Parathyroid adenoma (tissue), 2 donors: ENCODE measurements at regions not wholly inside any gene's neighbourhood (a gene's known extent, or its start where the extent isn't known, plus 50 kb on each side); places are given as distances from the start of the nearest gene placed in this dataset.

ENCODE experiments used
- H2AFZ ChIP-seq: fragments of 300-600 bp; sonication (generic); one replicate; pipeline ENCODE4 v1.7.0; 2017; ENCODE audit warnings: antibody characterized with exemption, mild to moderate bottlenecking
- H3K27ac ChIP-seq: fragments of 300-600 bp; sonication (generic); one replicate; pipeline ENCODE4 v1.7.0; 2017
- H3K27me3 ChIP-seq: fragments of 300-600 bp; sonication (generic); one replicate; pipeline ENCODE4 v1.7.0; 2017; ENCODE audit warnings: low read length; ENCODE audit not compliant: control insufficient read depth, insufficient read depth
- H3K36me3 ChIP-seq: fragments of 300-600 bp; sonication (generic); one replicate; pipeline ENCODE4 v1.7.0; 2017; ENCODE audit warnings: low read length; ENCODE audit not compliant: control insufficient read depth, insufficient read depth
- H3K4me1 ChIP-seq: fragments of 300-600 bp; sonication (generic); one replicate; pipeline ENCODE4 v1.7.0; 2017; ENCODE audit warnings: control low read depth
- H3K4me2 ChIP-seq: fragments of 300-600 bp; sonication (generic); one replicate; pipeline ENCODE4 v1.7.0; 2017; ENCODE audit warnings: low read length
- H3K4me3 ChIP-seq: fragments of 300-600 bp; sonication (generic); one replicate; pipeline ENCODE4 v1.7.0; 2017; ENCODE audit warnings: low read depth, low read length
- H3K79me2 ChIP-seq: fragments of 300-600 bp; sonication (generic); one replicate; pipeline ENCODE4 v1.7.0; 2017; ENCODE audit warnings: control low read depth
- H3K9ac ChIP-seq: fragments of 300-600 bp; sonication (generic); one replicate; pipeline ENCODE4 v1.7.0; 2017; ENCODE audit warnings: mild to moderate bottlenecking
- H3K9me3 ChIP-seq: fragments of 300-600 bp; sonication (generic); one replicate; pipeline ENCODE4 v1.7.0; 2017; ENCODE audit warnings: low read length; ENCODE audit not compliant: control insufficient read depth
- TF ChIP-seq, protein P1 (sequence below): fragments of 300-600 bp; sonication (generic); IDR thresholded peaks from one replicate; pipeline ENCODE4 v1.7.0; 2017; ENCODE audit warnings: antibody characterized with exemption, mild to moderate bottlenecking
- donor health status: primary hyperparathyroidism.

DNA sequence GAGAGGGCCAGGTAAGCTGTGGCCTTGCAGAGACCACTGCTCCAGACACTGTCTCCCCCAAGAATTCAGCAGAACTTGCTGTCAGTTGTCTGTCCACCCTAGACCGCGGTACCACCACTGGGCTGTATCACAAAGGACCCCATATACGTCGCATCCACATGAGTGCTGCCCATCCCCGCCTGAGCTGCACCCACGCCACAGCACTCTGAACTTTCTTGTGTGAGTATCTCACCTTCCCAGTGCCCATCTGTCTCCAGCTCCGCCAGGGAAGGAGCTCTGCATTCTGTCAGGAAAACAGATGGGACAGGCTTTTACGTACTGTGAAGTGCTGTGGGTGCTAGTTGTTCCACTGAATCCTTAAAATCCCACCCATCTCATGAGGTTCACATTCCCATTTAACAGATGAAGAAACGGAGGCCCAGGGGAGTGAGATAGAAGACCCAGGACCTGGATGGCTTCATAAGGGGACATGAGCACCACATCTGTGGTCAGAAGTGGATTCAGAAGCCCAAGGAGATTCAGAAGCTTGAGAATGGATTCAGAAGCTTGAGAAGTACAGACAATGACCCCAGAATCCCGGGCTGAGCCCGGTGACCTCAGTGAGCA lies 102.5 kb upstream of the ZMIZ1 start:
- no peaks in the 10 kb centered on the region for H3K36me3 ChIP-seq
- TF ChIP-seq, protein P1, sequence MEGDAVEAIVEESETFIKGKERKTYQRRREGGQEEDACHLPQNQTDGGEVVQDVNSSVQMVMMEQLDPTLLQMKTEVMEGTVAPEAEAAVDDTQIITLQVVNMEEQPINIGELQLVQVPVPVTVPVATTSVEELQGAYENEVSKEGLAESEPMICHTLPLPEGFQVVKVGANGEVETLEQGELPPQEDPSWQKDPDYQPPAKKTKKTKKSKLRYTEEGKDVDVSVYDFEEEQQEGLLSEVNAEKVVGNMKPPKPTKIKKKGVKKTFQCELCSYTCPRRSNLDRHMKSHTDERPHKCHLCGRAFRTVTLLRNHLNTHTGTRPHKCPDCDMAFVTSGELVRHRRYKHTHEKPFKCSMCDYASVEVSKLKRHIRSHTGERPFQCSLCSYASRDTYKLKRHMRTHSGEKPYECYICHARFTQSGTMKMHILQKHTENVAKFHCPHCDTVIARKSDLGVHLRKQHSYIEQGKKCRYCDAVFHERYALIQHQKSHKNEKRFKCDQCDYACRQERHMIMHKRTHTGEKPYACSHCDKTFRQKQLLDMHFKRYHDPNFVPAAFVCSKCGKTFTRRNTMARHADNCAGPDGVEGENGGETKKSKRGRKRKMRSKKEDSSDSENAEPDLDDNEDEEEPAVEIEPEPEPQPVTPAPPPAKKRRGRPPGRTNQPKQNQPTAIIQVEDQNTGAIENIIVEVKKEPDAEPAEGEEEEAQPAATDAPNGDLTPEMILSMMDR, result no peak
- H3K27ac ChIP-seq, result no peak overlapping the region
- no peak overlapping the region for H3K4me3 ChIP-seq
- H3K9ac ChIP-seq, result no peak overlapping the region
- no peaks in the 10 kb centered on the region for H3K27me3 ChIP-seq
- peaks cover 29% of the 10 kb centered on the region for H3K79me2 ChIP-seq
- H3K9me3 ChIP-seq, result no peaks in the 10 kb centered on the region
- H2AFZ ChIP-seq, result no peak overlapping the region
- H3K4me2 ChIP-seq, result no peak overlapping the region
- peaks cover 38% of the 10 kb centered on the region for H3K4me1 ChIP-seq

DNA sequence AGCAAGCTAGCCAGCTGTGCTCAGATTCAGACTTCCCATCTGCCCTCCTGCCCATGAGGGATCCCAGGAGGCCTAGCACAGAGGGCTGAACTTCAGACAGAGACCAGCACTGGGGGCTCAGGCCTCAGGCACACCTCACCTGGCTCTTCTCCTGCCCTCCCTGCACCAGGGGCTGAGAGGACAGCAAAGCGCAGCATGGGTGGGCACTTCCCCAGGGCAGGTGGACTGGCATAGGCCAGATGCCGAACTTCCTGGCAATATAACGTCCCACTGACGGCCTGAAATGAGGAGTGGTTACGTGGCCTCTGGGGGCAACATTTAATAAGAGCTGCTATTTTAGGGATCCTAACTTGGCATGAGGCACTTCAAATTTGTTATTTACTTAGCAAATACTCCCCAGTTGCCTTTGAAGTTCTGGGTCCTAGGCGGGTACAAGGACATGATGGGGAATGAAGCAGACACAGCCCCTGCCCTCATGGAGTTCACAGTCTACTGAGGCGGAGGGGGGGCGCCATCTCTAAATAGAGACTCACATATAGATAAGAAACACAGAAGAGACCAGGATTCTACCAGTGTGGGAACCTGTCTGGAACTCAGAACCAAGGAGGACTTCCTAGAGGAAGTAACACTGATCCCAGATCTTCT lies 101.8 kb upstream of the ZMIZ1 start:
- Histone ChIP-seq H3K9ac (no peak overlapping the region), H2AFZ (no peak overlapping the region), H3K36me3 (no peaks in the 10 kb centered on the region), H3K9me3 (no peaks in the 10 kb centered on the region), H3K4me2 (no peak overlapping the region), H3K4me1 (peaks cover 44% of the 10 kb centered on the region), H3K27ac (no peak overlapping the region), H3K27me3 (no peaks in the 10 kb centered on the region), H3K4me3 (no peak overlapping the region), H3K79me2 (peaks cover 29% of the 10 kb centered on the region)
- TF ChIP-seq, protein P1, result no peak

DNA sequence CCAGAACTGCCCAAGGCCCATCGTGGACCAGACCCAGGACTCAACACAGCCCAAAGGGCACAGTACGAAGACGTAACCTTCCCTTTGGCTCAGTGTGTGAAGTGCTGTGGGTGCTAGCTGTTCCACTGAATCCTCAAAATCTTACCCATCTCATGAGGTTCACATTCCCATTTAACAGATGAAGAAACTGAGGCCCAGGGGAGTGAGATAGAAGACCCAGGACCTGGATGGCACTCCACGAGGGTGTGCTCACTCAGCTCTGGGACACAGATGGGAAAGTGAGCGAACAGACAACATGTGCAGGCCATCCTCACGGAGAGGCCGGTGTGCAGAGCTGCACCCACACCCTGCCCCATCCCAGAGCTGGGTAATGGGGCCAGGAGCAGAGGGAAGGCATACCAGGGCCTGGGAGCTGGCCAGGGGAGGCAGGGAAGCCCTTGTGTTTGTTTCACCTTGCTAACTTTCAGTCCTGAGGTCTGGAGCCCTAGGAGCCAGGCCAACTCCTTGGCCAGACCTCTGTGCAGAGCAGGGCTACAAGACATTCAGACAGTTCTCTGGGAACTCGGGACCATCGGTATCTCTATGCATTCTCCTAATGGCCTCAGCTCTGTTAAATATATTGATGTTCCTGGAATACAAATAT lies 100.3 kb upstream of the ZMIZ1 start:
- Histone ChIP-seq H3K9ac (no peak overlapping the region), H3K4me3 (no peak overlapping the region), H3K4me1 (peaks cover 49% of the 10 kb centered on the region), H3K27ac (no peak overlapping the region), H3K4me2 (no peak overlapping the region), H2AFZ (no peak overlapping the region), H3K27me3 (no peaks in the 10 kb centered on the region), H3K79me2 (peaks cover 29% of the 10 kb centered on the region), H3K36me3 (no peaks in the 10 kb centered on the region), H3K9me3 (no peaks in the 10 kb centered on the region)
- TF ChIP-seq, protein P1, result no peak

DNA sequence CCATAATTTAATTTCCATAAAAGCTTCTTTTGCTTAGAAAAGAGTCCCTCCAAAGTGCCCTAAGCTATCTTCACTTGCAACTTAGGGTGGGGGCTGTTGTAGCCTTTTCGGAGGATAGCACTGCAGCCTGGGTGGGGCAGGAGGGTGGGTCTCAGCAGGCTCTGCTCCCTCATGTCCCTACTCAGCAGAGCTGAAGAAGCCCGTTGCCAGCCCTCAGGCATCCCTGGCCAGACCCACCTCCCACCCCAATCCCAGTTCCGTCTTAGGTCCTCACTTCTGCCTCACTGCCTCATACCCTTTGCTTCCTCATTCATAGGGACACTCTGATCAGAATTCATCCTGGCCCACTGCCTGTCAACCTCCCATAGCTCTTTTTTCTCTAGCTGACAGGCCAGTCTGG lies 99.8 kb upstream of the ZMIZ1 start:
- no peak overlapping the region for H3K9ac ChIP-seq
- H3K79me2 ChIP-seq, result peaks cover 29% of the 10 kb centered on the region
- no peaks in the 10 kb centered on the region for H3K27me3 ChIP-seq
- TF ChIP-seq, protein P1, result no peak
- H3K4me2 ChIP-seq, result no peak overlapping the region
- H3K4me3 ChIP-seq, result no peak overlapping the region
- H3K4me1 ChIP-seq, result peaks cover 45% of the 10 kb centered on the region
- no peak overlapping the region for H2AFZ ChIP-seq
- no peak overlapping the region for H3K27ac ChIP-seq
- H3K9me3 ChIP-seq, result no peaks in the 10 kb centered on the region
- H3K36me3 ChIP-seq, result no peaks in the 10 kb centered on the region
